ENCODE measurements at regions not wholly inside any gene's neighbourhood (a gene's known extent, or its start where the extent isn't known, plus 50 kb on each side); places are given as distances from the start of the nearest gene placed in this dataset.
A peak's percentile ranks its signal among the peaks of the same experiment; 100 is the strongest.

GRCh38 chr20:16216227-16216913, 356.9 kb downstream of the KIF16B start (continued):
- TF ChIP-seq REST (IDR thresholded peaks at IDR 0.05; ENCODE audit: low read depth, low read length), result no peak

DNA sequence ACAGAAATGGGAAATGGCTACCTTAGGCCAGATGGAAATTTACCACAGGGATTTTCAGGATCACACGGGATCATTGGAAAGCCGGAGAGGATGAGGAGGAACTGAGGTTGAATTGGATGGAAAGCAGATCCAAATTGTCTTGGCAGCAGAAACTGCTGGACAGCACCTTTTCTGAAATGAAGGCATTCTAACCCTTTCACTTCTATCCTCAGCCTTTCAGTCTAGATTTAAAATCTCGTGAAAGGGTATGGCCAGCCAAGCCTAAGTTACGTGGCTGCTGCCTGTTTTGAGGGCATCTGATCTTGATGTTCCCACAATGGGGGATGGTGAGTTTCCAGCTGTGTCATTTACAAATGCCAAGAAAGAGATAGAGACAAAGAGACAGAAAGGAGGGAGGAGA, 358.2 kb downstream of the KIF16B start:
- ChIA-PET POLR2A (no interaction called here), SMC1A (ENCODE audit: uncharacterized antibody, unreplicated experiment) (no interaction called here), CTCF (no interaction called here), RAD21 (ENCODE audit: unreplicated experiment) (no interaction called here)
- H3K27me3 ChIP-seq (replicated peaks in 1 of 2; ENCODE audit: control insufficient read depth in 2 of 2, insufficient read depth in 2 of 2, low read length in 1 of 2), result no peaks in the 10 kb centered on the region
- TF ChIP-seq FOXM1 (IDR thresholded peaks at IDR 0.05; ENCODE audit: low read depth, low read length) (no peak), REST (IDR thresholded peaks at IDR 0.05; ENCODE audit: low read depth, low read length) (peak; percentile 65; the same call in 1 of the 2 replicates), BMI1 (IDR thresholded peaks at IDR 0.05; ENCODE audit: borderline replicate concordance) (no peak), HCFC1 (IDR thresholded peaks at IDR 0.05; ENCODE audit: low read length) (no peak), PAX5 (IDR thresholded peaks at IDR 0.05; ENCODE audit: borderline replicate concordance, low read depth, low read length) (no peak), POLR2AphosphoS5 (IDR thresholded peaks at IDR 0.05; ENCODE audit: low read length) (no peak)
- in situ Hi-C loops (cut with MboI) (no loop called here), intact Hi-C loops (cut with micrococcal nuclease; ENCODE audit: unreplicated experiment) (no loop called here)
- H3K4me2 ChIP-seq (ENCODE audit: control insufficient read depth, insufficient read depth), result no peak overlapping the region
- no peak overlapping the region for H3K9ac ChIP-seq (ENCODE audit: control insufficient read depth, insufficient read depth, low read length)
- H3K79me2 ChIP-seq (ENCODE audit: control insufficient read depth, insufficient read depth, low read length), result no peaks in the 10 kb centered on the region
- no peaks in the 10 kb centered on the region for H4K20me1 ChIP-seq (ENCODE audit: control insufficient read depth, insufficient read depth)
- H3K27ac ChIP-seq (ENCODE audit: control insufficient read depth, insufficient read depth), result no peak overlapping the region
- H3K36me3 ChIP-seq (ENCODE audit: control insufficient read depth in 2 of 2, insufficient read depth in 2 of 2, low read length in 1 of 2), result no peaks in the 10 kb centered on the region
- no peaks in the 10 kb centered on the region for H3K4me1 ChIP-seq (ENCODE audit: control insufficient read depth, insufficient read depth, low read length)
- no peak for FAIRE-seq
- 2% methylated on average over 4 of the region's 4 CpGs for WGBS (ENCODE audit: insufficient coverage, insufficient replicate concordance, low lambda C conversion rate, missing lambda C conversion rate)
- no peak overlapping the region for H2AFZ ChIP-seq (ENCODE audit: control insufficient read depth, low read depth, low read length)
- H3K9me3 ChIP-seq (replicated peaks; ENCODE audit: control insufficient read depth, insufficient read depth, low read length), result no peaks in the 10 kb centered on the region; the same call in 2 of the 3 replicates
- DNase-seq (ENCODE audit: low read depth, low spot score), result no peak
- no peak overlapping the region for H3K4me3 ChIP-seq
- ATAC-seq, result no peak
- BruUV-seq (replicated peaks), result no TSS peak
